IPS DF 6.9 (cell line): ENCODE measurements at regions not wholly inside any gene's neighbourhood (a gene's known extent, or its start where the extent isn't known, plus 50 kb on each side); places are given as distances from the start of the nearest gene placed in this dataset.

Source experiments
- DNase-seq: peaks from one replicate; pipeline ENCODE4 v3.0.0-alpha.2; 2013; ENCODE audit warnings: low read depth, low spot score
- H3K27ac ChIP-seq: one replicate; pipeline ENCODE4 v1.5.1; 2013; ENCODE audit warnings: low read length, control low read depth
- H3K27me3 ChIP-seq: 2 replicates; pipeline ENCODE4 v1.6.1; 2013; ENCODE audit warnings: mild to moderate bottlenecking, low read length; ENCODE audit not compliant: control insufficient read depth, insufficient read depth
- H3K36me3 ChIP-seq: 2 replicates; pipeline ENCODE4 v1.6.1; 2013; ENCODE audit warnings: low read length; ENCODE audit not compliant: control insufficient read depth, insufficient read depth
- H3K4me1 ChIP-seq: 2 replicates; pipeline ENCODE4 v1.6.1; 2013; ENCODE audit warnings: low read length; ENCODE audit not compliant: control insufficient read depth, insufficient read depth
- H3K4me3 ChIP-seq: 2 replicates; pipeline ENCODE4 v1.5.1; 2013; ENCODE audit warnings: mild to moderate bottlenecking, low read length
- H3K9me3 ChIP-seq: 2 replicates; pipeline ENCODE4 v1.6.1; 2013; ENCODE audit warnings: low read length, inconsistent platforms; ENCODE audit not compliant: control insufficient read depth, insufficient read depth
- WGBS: extraction: QIAGEN DNeasy Blood & Tissue Kit; methylation state at CpG from one replicate; pipeline ENCODE4 v1.1.7; 2013; ENCODE audit warnings: mixed read lengths, missing lambda C conversion rate; ENCODE audit not compliant: insufficient read length, insufficient coverage; 5-methylcytosine and 5-hydroxymethylcytosine counted together

GRCh38 chr2:221931251-221931991, 359.3 kb upstream of the EPHA4 start:
- no CpG with 5 or more reads among the region's 6 CpGs for WGBS

GRCh38 chr2:221929259-221929658, 357.2 kb upstream of the EPHA4 start:
- no peaks in the 10 kb centered on the region for H3K4me1 ChIP-seq
- no peaks in the 10 kb centered on the region for H3K9me3 ChIP-seq
- no peak overlapping the region for H3K4me3 ChIP-seq
- H3K27me3 ChIP-seq = no peaks in the 10 kb centered on the region
- DNase-seq = no peak
- H3K36me3 ChIP-seq = no peaks in the 10 kb centered on the region
- H3K27ac ChIP-seq = no peak overlapping the region
- no CpG with 5 or more reads among the region's 1 CpG for WGBS

More at GRCh38 chr2:221931251-221931991, 359.3 kb upstream of the EPHA4 start:
- no peaks in the 10 kb centered on the region for H3K4me1 ChIP-seq
- H3K27me3 ChIP-seq = no peaks in the 10 kb centered on the region
- H3K36me3 ChIP-seq = no peaks in the 10 kb centered on the region
- no peak for DNase-seq
- no peak overlapping the region for H3K27ac ChIP-seq
- H3K4me3 ChIP-seq = no peak overlapping the region
- H3K9me3 ChIP-seq = no peaks in the 10 kb centered on the region

GRCh38 chr2:221926327-221926726, 354.2 kb upstream of the EPHA4 start:
- no CpG with 5 or more reads among the region's 2 CpGs for WGBS
- Histone ChIP-seq H3K4me3 (no peak overlapping the region), H3K36me3 (no peaks in the 10 kb centered on the region), H3K9me3 (no peaks in the 10 kb centered on the region), H3K4me1 (no peaks in the 10 kb centered on the region), H3K27me3 (no peaks in the 10 kb centered on the region), H3K27ac (no peak overlapping the region)
- DNase-seq = no peak

DNA sequence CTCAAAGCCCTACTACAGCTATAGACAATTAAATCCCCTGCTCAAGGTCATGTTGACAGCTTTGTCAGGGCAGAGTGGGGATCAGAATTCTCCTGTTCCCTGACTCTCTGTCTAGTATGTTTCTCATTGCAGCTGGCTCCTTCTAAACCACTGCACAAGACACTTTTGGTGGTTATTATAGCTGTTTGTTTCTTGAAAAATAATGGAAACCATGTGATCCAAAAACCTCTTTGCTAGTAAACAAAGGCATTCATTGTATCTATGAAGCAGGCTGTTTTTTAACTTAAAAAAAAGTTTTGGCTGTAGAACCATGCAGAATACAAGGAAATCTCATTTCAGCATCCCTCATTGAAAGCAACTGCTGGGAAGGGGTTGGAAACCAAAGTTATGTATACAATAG, 352.5 kb upstream of the EPHA4 start:
- no peaks in the 10 kb centered on the region for H3K4me1 ChIP-seq
- no peak overlapping the region for H3K4me3 ChIP-seq
- H3K27ac ChIP-seq = no peak overlapping the region
- H3K36me3 ChIP-seq = no peaks in the 10 kb centered on the region
- no peak for DNase-seq
- H3K9me3 ChIP-seq = no peaks in the 10 kb centered on the region
- H3K27me3 ChIP-seq = no peaks in the 10 kb centered on the region

GRCh38 chr2:221915926-221916325, 343.8 kb upstream of the EPHA4 start:
- no peaks in the 10 kb centered on the region for H3K9me3 ChIP-seq
- WGBS = no CpG with 5 or more reads among the region's 2 CpGs
- no peak overlapping the region for H3K27ac ChIP-seq
- peaks cover 4% of the 10 kb centered on the region; the same call in 1 of the 2 replicates for H3K4me1 ChIP-seq
- DNase-seq = no peak
- no peak overlapping the region for H3K4me3 ChIP-seq
- H3K36me3 ChIP-seq = no peaks in the 10 kb centered on the region
- H3K27me3 ChIP-seq = no peaks in the 10 kb centered on the region

GRCh38 chr2:221914334-221914880, 342.3 kb upstream of the EPHA4 start:
- Histone ChIP-seq H3K4me1 (peaks cover 4% of the 10 kb centered on the region; the same call in 1 of the 2 replicates), H3K27me3 (no peaks in the 10 kb centered on the region), H3K36me3 (no peaks in the 10 kb centered on the region), H3K27ac (no peak overlapping the region), H3K4me3 (no peak overlapping the region), H3K9me3 (no peaks in the 10 kb centered on the region)
- WGBS = no CpG with 5 or more reads among the region's 3 CpGs
- no peak for DNase-seq

GRCh38 chr2:221911890-221912289, 339.8 kb upstream of the EPHA4 start:
- Histone ChIP-seq H3K27me3 (no peaks in the 10 kb centered on the region), H3K4me3 (no peak overlapping the region), H3K36me3 (no peaks in the 10 kb centered on the region), H3K27ac (no peak overlapping the region), H3K4me1 (peaks cover 4% of the 10 kb centered on the region; the same call in 1 of the 2 replicates), H3K9me3 (no peaks in the 10 kb centered on the region)
- WGBS = no CpG with 5 or more reads among the region's 1 CpG
- no peak for DNase-seq

DNA sequence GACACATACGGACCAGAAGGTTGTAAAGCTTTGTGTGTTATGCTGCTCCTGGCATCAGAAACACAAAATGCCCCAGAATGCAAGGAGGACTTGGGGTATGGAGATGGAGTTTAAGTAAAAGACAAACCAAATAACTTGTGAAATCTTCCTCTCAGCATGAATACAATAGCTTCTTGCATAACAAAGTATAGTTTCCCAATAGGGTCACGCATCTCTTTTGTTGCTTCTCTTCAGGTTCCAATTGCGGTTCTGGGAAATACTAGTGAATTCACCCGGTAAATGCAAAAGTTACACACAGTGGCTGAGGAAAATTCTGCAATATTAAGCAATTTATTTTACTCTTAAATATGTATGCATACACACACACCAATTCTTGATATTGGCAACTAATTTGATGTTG, 339.2 kb upstream of the EPHA4 start:
- Histone ChIP-seq H3K4me3 (no peak overlapping the region), H3K9me3 (no peaks in the 10 kb centered on the region), H3K4me1 (peaks cover 2% of the 10 kb centered on the region; the same call in 1 of the 2 replicates), H3K27me3 (no peaks in the 10 kb centered on the region), H3K27ac (no peak overlapping the region), H3K36me3 (no peaks in the 10 kb centered on the region)
- no peak for DNase-seq
- WGBS = no CpG with 5 or more reads among the region's 4 CpGs

DNA sequence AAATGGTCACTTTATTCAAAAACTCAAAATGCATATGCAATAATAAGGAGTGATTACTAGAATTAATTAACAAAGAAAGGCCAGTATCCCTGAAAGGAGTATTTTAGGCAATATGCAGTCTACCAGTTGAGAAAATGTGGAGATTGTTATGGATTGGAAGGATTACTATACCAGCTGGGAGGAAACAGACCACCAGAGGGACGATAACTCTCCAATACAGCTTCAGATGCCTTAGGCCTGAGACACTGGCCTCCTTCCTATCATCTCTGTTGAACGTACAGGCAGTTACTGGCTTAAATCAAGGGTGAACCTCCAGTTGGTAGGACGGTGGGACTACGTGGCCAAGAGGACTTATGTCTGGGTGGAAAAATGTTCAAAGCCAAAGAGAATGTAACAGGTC, 336.4 kb upstream of the EPHA4 start:
- no peak for DNase-seq
- Histone ChIP-seq H3K27me3 (no peaks in the 10 kb centered on the region), H3K36me3 (no peaks in the 10 kb centered on the region), H3K9me3 (no peaks in the 10 kb centered on the region), H3K4me1 (peaks cover 3% of the 10 kb centered on the region; the same call in 1 of the 2 replicates), H3K27ac (no peak overlapping the region), H3K4me3 (no peak overlapping the region)
- WGBS = no CpG with 5 or more reads among the region's 4 CpGs

DNA sequence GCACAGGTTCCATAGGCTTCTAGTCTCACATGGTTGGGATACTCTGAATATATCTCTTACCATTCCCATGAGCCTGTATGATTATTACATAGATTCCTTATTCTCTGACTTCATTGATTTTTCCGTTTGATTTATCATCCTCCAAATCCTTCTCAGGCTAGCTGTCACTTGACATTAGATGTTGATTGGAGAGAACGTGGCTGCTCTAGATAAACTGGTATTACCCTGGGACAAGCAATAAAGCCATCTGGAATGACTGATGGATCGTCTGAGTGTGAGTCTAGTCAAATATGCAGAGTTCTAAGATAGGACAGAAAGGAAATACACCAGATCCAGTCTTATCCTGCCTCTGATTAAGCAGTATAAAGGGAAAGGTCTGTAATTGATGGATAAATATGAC, 325.6 kb upstream of the EPHA4 start:
- WGBS = no CpG with 5 or more reads among the region's 3 CpGs
- no peak for DNase-seq
- H3K27ac ChIP-seq = no peak overlapping the region
- H3K27me3 ChIP-seq = no peaks in the 10 kb centered on the region
- no peaks in the 10 kb centered on the region for H3K36me3 ChIP-seq
- no peaks in the 10 kb centered on the region for H3K9me3 ChIP-seq
- H3K4me3 ChIP-seq = no peak overlapping the region
- H3K4me1 ChIP-seq = no peaks in the 10 kb centered on the region
